HG03139 (cell line): ENCODE measurements at regions not wholly inside any gene's neighbourhood (a gene's known extent, or its start where the extent isn't known, plus 50 kb on each side); places are given as distances from the start of the nearest gene placed in this dataset.

Source experiments
- ATAC-seq: cut with Tn5 transposase; IDR thresholded peaks from one replicate; pipeline ENCODE4 v1.9.1; 2021; ENCODE audit not compliant: unreplicated experiment

DNA sequence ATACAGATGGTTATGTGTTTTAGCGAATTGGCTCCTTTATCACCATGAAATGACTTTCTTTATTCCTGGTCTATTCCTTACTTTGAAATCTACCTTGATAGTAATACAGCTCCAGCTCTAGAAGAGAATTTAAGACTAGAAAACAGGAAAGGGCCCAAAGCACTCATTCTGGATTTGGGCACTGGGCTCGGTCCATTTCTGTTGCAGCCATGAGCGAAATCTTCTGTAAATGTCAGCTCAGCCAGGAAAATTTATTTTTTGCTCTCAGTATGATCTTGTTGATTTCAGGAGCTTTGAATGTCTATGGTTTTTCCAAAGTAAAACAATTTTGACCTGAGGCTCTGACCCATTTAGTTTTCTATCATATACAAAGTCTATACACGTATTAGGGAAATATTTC is 104.1 kb downstream of the DIRAS2 start:
- no peak for ATAC-seq

DNA sequence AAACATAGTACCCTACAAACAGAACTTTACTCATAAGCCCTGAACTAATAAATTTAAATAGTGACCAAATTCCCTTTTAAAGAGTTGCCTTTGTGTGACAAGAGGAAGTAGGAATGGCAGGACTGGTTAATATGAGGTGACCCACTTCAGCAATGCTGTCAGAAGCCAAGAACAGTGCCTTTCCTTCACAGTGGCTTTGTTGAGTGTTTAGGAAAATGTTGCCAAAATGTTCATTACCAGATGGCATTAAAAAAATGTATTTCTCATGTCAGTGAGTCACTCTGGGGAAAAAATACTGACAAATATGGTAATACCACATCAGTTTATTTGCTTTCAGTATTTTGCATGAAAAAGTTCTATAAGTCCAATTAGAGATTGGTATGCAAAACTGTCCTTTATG is 103.3 kb downstream of the DIRAS2 start:
- ATAC-seq: no peak

GRCh38 chr9:90540734-90541133 is 101.9 kb downstream of the DIRAS2 start:
- no peak for ATAC-seq

DNA sequence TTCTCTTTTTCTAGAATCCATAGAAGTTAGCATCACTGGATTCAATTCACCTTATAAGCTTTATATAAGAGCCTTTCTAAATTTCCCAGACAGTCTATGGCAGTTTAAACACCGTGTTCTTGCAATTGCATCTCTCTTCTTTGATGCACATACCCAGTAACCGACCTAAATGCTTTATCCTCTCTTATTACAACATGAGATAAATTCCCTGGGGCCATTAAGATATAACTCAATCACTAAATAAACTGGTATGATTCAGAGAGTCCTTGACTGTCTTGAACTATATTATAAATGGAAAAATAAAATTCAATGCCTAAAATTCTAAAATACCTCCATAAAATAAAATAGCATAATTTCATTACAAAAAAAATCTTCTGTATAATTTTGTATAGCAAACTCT is 98.1 kb downstream of the DIRAS2 start:
- no peak for ATAC-seq

DNA sequence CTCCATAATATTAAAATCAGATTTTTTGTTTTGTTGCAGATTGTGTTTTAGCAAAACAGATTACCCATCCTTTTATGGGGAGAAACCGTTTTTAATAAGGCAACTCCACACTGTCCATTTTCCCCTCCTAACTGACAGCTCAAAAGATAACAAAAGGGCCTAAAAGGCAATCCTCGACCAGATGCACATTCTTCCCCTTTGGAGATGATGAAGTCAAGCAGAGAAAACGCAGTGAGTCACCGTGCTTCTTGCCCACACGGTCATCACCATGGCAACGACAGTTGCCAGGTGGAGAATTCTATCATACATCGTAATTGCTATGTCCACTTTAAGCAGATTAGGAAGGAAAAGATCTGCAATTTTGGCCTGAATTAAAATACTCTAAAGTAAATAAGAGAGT is 96.4 kb downstream of the DIRAS2 start:
- no peak for ATAC-seq

DNA sequence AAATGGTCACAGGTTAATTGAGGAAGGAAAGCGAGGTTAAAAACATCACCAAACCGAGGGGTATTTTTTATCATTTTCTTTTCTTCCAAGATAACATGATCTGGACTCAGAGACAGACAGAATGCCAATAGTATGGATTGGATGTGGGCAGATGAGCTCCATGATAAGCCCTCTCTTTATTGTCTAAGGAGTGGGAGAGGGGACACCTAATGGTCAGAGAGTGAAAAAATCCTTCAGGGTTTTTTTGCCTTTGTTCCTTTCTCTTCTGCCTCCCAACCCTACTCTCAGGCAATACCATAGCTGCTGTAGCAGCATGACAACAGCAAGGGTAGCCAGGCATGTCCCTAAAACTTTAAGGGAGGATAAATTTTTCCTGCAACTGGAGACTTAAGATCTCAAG is 94.7 kb downstream of the DIRAS2 start:
- ATAC-seq: no peak

DNA sequence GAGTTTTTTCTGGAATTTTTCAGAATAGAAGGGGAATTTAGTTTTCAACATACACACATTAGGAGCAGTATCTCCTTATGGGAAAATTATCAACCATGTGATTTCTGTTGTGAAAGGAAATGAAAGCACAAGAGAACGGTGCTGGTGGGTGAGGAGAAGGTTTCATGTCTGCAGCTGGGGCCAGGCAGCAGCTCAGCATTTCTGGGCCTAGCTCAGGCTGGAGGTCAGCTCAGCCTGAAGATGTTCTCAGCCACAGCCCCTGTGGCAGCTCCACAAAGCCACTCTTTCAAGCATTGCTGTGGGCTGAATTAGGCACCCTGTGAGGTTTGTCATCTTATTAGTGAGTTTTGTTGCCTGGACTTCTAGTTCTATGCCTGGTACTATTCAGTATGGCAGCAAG is 90.3 kb downstream of the DIRAS2 start:
- ATAC-seq: peak; percentile 81

GRCh38 chr9:90555351-90556057 is 87.1 kb downstream of the DIRAS2 start:
- ATAC-seq: no peak

- ATAC-seq: no peak
These were observed 85.5 kb downstream of the DIRAS2 start for GRCh38 chr9:90556897-90557675.

DNA sequence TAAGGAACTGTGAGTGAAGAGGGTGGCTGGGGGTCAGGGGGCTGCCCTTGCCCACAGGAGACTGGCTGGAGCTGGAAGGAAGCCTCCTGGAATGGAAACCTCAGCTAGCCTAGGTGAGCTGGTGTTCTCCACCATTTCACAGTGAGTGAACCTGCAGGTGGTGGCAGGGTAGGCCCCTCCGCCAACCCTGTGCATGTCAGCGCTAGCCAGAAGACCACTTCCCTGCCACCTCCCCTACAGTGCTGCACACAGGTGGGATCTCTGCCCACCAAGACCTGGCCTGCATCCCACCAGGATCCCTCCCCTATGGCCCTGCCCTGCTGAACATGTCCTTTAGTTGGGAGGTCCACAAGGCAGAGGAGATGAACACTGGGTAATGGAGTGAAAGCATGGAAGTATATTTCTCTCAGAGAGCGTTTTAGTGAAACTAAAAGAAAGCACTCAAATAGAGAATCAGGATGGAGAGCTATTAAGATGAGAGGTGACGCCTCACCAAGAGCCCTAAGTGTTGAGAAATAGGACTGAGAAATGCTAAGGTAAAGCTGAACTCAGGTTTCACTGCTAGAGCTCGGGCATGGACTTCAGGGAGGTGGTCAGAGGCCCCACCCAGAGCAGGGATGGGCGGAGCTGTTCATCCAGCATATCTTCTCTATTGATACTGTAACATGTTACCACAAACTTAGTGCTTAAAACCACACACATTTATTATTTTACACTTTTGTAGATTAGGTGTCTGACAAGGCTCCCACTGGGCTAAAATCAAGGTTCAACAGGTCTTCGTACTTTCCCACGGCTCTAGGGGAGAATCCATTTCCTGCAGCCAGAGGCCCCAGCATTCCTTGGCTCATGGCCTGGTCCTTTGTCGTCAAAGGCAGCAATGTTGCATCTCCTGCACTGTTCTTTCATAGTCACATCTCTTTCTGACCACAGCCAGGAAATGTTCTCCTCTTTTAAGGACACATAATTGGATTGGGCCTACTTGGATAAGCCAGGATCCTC is 83.2 kb downstream of the DIRAS2 start:
- ATAC-seq: no peak
